Panc1 (cell line): ENCODE measurements at regions not wholly inside any gene's neighbourhood (a gene's known extent, or its start where the extent isn't known, plus 50 kb on each side); places are given as distances from the start of the nearest gene placed in this dataset.
A peak's percentile ranks its signal among the peaks of the same experiment; 100 is the strongest.

ENCODE experiments used
- ATAC-seq: fragments of 200-7000 bp; cut with Tn5 transposase; 2 replicates; pipeline ENCODE4 v1.9.1; 2020; ENCODE audit warnings: mild to moderate bottlenecking, moderate library complexity
- BruUV-seq: library from RNA; stranded (reverse); fragments of 400-500 nt; replicated peaks from 2 replicates; lab custom pipeline; 2021; lab: Mats Ljungman, UMichigan
- CTCF ChIA-PET: fragments of 300-600 bp; sonication (Branson Sonifier 250); formaldehyde crosslinking; loops from one replicate; lab custom pipeline; 2022; ENCODE audit warnings: antibody characterized with exemption; lab: Charles Lee
- POLR2A ChIA-PET: fragments of 300-600 bp; sonication (Branson Sonifier 250); formaldehyde crosslinking; loops from one replicate; lab custom pipeline; 2022; ENCODE audit warnings: antibody characterized with exemption; lab: Charles Lee
- DNase-seq: peaks from one replicate; pipeline ENCODE4 v3.0.0-alpha.2; 2010; ENCODE audit warnings: low read depth, low spot score
- H3K27ac ChIP-seq: 2 replicates; pipeline ENCODE4 v1.5.1; 2011; ENCODE audit warnings: mild to moderate bottlenecking, low read length, inconsistent platforms
- H3K27me3 ChIP-seq: fragments of 200-500 bp; sonication (Bioruptor generic); 2 replicates; pipeline ENCODE4 v1.6.0; 2014; ENCODE audit warnings: low read length, inconsistent platforms; ENCODE audit not compliant: control insufficient read depth, insufficient read depth
- H3K36me3 ChIP-seq: fragments of 200-500 bp; sonication (Bioruptor generic); 2 replicates; pipeline ENCODE4 v1.5.1; 2014; ENCODE audit warnings: inconsistent platforms, mild to moderate bottlenecking, low read length, moderate library complexity; ENCODE audit not compliant: control insufficient read depth, insufficient read depth
- H3K4me1 ChIP-seq: 2 replicates; pipeline ENCODE4 v1.5.1; 2011; ENCODE audit warnings: inconsistent platforms, mild to moderate bottlenecking, low read length, moderate library complexity; ENCODE audit not compliant: control insufficient read depth, insufficient read depth
- H3K4me3 ChIP-seq, 2 experiments: 2 replicates each; pipeline ENCODE4 v1.5.1; 2011 to 2012; ENCODE audit warnings: low read depth in 2 of 2, low read length in 2 of 2, mild to moderate bottlenecking in 2 of 2, inconsistent platforms in 1 of 2, moderate library complexity in 1 of 2
- H3K9me3 ChIP-seq: fragments of 200-500 bp; sonication (Bioruptor generic); 2 replicates; pipeline ENCODE4 v1.5.1; 2014; ENCODE audit warnings: low read depth, mild to moderate bottlenecking, inconsistent platforms, low read length, moderate library complexity; ENCODE audit not compliant: control insufficient read depth, insufficient read depth
- CTCF ChIP-seq: fragments of 450-650 bp; IDR thresholded peaks from 2 replicates; pipeline ENCODE4 v1.5.1; 2017; ENCODE audit warnings: mild to moderate bottlenecking
- POLR2AphosphoS5 ChIP-seq: IDR thresholded peaks from 2 replicates; pipeline ENCODE4 v1.6.1; 2012; ENCODE audit warnings: mild to moderate bottlenecking, low read depth, low read length, moderate library complexity
- REST ChIP-seq, 2 experiments: IDR thresholded peaks; 2 replicates each; pipeline ENCODE4 v1.6.1; 2011 to 2012; ENCODE audit warnings: low read depth in 2 of 2, control low read depth in 1 of 2, low read length in 1 of 2, mild to moderate bottlenecking in 1 of 2, moderate library complexity in 1 of 2; ENCODE audit not compliant: insufficient read depth in 1 of 2
- SIN3A ChIP-seq: IDR thresholded peaks from 2 replicates; pipeline ENCODE4 v1.6.1; 2012; ENCODE audit warnings: low read depth, mild to moderate bottlenecking, low read length, moderate library complexity, borderline replicate concordance; ENCODE audit not compliant: insufficient read depth
- TCF7L2 ChIP-seq: IDR thresholded peaks from 2 replicates; pipeline ENCODE4 v1.6.1; 2011; ENCODE audit warnings: mild to moderate bottlenecking, low read depth, low read length, inconsistent platforms
- in situ Hi-C: cut with HindIII; loops from 2 replicates; pipeline ENCODE4 v1.10.0; 2016; ENCODE audit warnings: low sequenced_read_pairs, low pct_unique_long_range_greater_than_20kb
- intact Hi-C: fragments of 100-400 bp; cut with micrococcal nuclease; formaldehyde crosslinking; loops from one replicate; pipeline ENCODE4 v1.10.0; 2022; ENCODE audit not compliant: unreplicated experiment

- Histone ChIP-seq H3K4me1 (peaks cover under 1% of the 10 kb centered on the region; the same call in 1 of the 2 replicates), H3K9me3 (no peaks in the 10 kb centered on the region), H3K27me3 (no peaks in the 10 kb centered on the region), H3K4me3 (no peak overlapping the region), H3K27ac (no peak overlapping the region), H3K36me3 (no peaks in the 10 kb centered on the region)
- BruUV-seq = no TSS peak
- ATAC-seq (no peak), DNase-seq (no peak)
- intact Hi-C loops = no loop called here
- ChIA-PET POLR2A (no interaction called here), CTCF (no interaction called here)
- TF ChIP-seq TCF7L2 (no peak), REST (IDR thresholded peaks at IDR 0.05; ENCODE audit: insufficient read depth in 1 of 2, low read depth in 2 of 2, low read length in 1 of 2) (no peak), POLR2AphosphoS5 (no peak), CTCF (no peak), SIN3A (no peak)
- in situ Hi-C loops = no loop called here
Observed at GRCh38 chr9:90038763-90039162, 434.0 kb downstream of the GADD45G start.

- Histone ChIP-seq H3K36me3 (no peaks in the 10 kb centered on the region), H3K9me3 (peaks cover 2% of the 10 kb centered on the region; the same call in 1 of the 2 replicates), H3K4me1 (peaks cover 5% of the 10 kb centered on the region; the same call in 1 of the 2 replicates), H3K27ac (peak overlapping the region; percentile 79), H3K27me3 (no peaks in the 10 kb centered on the region), H3K4me3 (peak overlapping the region in 1 of 2 experiments; percentile 13; a peak in 1 of 4 replicates)
- DNase-seq (no peak), ATAC-seq (peak; percentile 75; the same call in 1 of the 2 replicates)
- POLR2A ChIA-PET = no interaction called here
- in situ Hi-C loops (no loop called here), intact Hi-C loops (no loop called here)
- no TSS peak for BruUV-seq
- TF ChIP-seq TCF7L2 = no peak
- TF ChIP-seq POLR2AphosphoS5 = no peak
- no peak for TF ChIP-seq CTCF
- no peak for TF ChIP-seq SIN3A
- TF ChIP-seq REST (IDR thresholded peaks at IDR 0.05; ENCODE audit: insufficient read depth in 1 of 2, low read depth in 2 of 2, low read length in 1 of 2) = no peak
- CTCF ChIA-PET = no interaction called here
Observed at GRCh38 chr9:90044263-90044662, 439.5 kb downstream of the GADD45G start.
